GM20000 (cell line): ENCODE measurements at regions not wholly inside any gene's neighbourhood (a gene's known extent, or its start where the extent isn't known, plus 50 kb on each side); places are given as distances from the start of the nearest gene placed in this dataset.

Experiments used
- DNase-seq: peaks from one replicate; pipeline ENCODE4 v3.0.0; 2012; ENCODE audit warnings: low spot score
- CTCF ChIP-seq: IDR thresholded peaks from 2 replicates; pipeline ENCODE4 v1.5.1; 2012; ENCODE audit warnings: mild to moderate bottlenecking, control low read depth; ENCODE audit errors: extremely low read depth, missing control alignments

- no peak for TF ChIP-seq CTCF
- DNase-seq, result no peak
Measured at GRCh38 chr15:48041454-48041853, 79.3 kb upstream of the SLC24A5 start.

- DNase-seq, result peak; percentile 16
- no peak for TF ChIP-seq CTCF
Measured at GRCh38 chr15:48046813-48047438, 73.9 kb upstream of the SLC24A5 start.

GRCh38 chr15:48049736-48050135, 71.1 kb upstream of the SLC24A5 start:
- no peak for DNase-seq
- no peak for TF ChIP-seq CTCF

GRCh38 chr15:48052946-48053345, 67.8 kb upstream of the SLC24A5 start:
- no peak for DNase-seq
- TF ChIP-seq CTCF, result no peak

- no peak for DNase-seq
- no peak for TF ChIP-seq CTCF
Measured at GRCh38 chr15:48058371-48058770, 62.4 kb upstream of the SLC24A5 start.

GRCh38 chr15:48059791-48060190, 61.0 kb upstream of the SLC24A5 start:
- no peak for TF ChIP-seq CTCF
- no peak for DNase-seq

- TF ChIP-seq CTCF, result no peak
- DNase-seq, result no peak
Measured at GRCh38 chr15:48060396-48060795, 60.4 kb upstream of the SLC24A5 start.

- no peak for DNase-seq
- no peak for TF ChIP-seq CTCF
Measured at GRCh38 chr15:48061605-48062004, 59.2 kb upstream of the SLC24A5 start.
